ENCODE measurements at regions not wholly inside any gene's neighbourhood (a gene's known extent, or its start where the extent isn't known, plus 50 kb on each side); places are given as distances from the start of the nearest gene placed in this dataset.

DNA sequence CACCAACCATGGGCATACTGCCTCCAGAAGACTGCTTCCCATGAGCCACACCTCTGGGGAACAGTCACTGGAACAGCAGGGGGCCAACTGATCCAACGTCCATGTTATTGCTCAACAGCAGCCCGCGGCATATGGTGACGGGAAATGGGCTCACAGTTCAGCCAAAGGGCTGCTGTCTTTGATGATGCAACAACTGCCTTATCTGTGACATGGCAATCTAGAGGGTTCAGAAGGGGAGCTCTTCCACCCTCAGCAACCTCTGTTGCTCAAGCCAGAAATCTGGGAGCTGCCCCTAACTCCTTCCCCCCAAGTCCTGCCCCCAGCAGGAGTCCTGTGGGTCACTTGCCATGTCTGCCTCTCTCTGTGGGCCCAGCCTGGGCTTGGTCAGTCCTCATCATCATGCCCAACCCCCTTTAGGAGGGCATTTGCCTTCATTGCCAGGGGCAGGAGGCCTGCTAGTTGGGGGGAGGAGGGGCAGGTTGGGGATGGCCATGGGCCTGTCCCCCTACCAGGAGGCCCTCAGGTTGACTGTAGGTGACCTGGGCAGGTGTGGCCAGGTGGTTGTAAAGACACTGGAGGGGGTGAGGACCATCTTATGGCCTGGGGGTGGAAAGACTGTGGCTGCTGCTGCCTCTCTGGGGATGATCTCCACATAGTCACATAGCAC, 212.9 kb downstream of the CYP26B1 start:
- Mint-ChIP-seq H3K27me3 (peaks cover 6% of the 10 kb centered on the region), H3K36me3 (no peaks in the 10 kb centered on the region), H3K4me3 (no peak overlapping the region), H3K4me1 (no peaks in the 10 kb centered on the region), H3K27ac (no peak overlapping the region), H3K9me3 (peaks cover 0 to 2% (median 0%) of the 10 kb centered on the region in 3 donors)

DNA sequence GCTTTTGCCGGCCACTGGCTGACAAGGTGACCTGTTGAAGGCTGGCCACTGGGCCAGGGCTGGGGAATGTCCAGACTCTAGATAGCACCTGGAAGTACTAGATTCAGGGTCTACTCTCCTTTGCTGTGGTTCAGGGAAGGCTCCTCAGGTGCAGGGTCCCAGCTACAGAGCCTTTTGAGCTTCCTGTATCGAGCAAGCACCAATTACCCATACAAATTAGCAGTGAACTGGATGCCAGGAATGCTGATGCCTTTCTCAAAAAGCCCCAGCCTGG, 213.4 kb downstream of the CYP26B1 start:
- Mint-ChIP-seq H3K36me3 (no peaks in the 10 kb centered on the region), H3K27ac (no peak overlapping the region), H3K9me3 (peaks cover 0 to 2% (median 0%) of the 10 kb centered on the region in 3 donors), H3K27me3 (peaks cover 6% of the 10 kb centered on the region), H3K4me3 (no peak overlapping the region), H3K4me1 (no peaks in the 10 kb centered on the region)

DNA sequence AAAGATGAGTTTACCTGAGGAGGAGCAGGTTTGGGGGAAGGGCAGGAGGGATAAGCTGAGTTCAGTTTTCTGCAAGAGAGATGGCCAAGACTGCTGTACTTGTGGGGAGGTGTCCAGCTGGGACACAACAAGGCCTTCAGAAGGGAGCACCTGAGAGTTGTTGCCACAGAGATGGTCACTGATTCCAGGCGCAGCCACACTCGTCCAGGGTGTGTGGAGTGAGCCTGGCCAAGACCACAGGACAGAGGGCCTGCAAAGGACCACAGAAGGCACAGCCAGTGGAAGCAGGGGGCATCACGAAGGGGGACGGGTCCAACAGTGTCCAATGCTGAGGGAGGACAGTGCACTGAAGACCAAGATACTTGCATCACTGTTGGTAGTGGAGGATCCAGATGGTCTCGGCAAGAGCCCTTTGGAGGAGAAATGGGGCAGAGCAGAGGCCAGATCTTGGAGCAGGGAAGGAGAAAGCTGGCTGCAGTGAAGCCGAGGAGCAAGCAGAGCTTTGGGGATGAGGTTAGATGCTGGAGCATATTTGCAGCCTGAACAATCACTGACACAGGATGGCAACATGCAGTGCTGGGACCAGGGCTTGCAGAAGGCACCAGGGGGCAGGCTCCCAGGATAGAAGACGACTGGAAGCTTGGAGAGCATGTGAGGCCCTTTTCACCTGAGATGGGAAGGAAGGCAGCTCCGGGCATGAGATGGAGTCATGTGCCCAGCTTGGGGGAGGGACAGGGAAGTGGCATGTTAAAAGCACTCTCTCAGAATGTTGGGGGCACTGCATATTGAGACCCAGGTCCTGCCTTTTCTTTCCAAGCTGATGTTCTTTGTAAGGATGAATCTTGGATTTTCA, 214.0 kb downstream of the CYP26B1 start:
- H3K4me3 Mint-ChIP-seq: no peak overlapping the region
- H3K36me3 Mint-ChIP-seq: no peaks in the 10 kb centered on the region
- H3K27ac Mint-ChIP-seq: no peak overlapping the region
- peaks cover 6% of the 10 kb centered on the region for H3K27me3 Mint-ChIP-seq
- H3K4me1 Mint-ChIP-seq: no peaks in the 10 kb centered on the region
- H3K9me3 Mint-ChIP-seq: no peaks in the 10 kb centered on the region

DNA sequence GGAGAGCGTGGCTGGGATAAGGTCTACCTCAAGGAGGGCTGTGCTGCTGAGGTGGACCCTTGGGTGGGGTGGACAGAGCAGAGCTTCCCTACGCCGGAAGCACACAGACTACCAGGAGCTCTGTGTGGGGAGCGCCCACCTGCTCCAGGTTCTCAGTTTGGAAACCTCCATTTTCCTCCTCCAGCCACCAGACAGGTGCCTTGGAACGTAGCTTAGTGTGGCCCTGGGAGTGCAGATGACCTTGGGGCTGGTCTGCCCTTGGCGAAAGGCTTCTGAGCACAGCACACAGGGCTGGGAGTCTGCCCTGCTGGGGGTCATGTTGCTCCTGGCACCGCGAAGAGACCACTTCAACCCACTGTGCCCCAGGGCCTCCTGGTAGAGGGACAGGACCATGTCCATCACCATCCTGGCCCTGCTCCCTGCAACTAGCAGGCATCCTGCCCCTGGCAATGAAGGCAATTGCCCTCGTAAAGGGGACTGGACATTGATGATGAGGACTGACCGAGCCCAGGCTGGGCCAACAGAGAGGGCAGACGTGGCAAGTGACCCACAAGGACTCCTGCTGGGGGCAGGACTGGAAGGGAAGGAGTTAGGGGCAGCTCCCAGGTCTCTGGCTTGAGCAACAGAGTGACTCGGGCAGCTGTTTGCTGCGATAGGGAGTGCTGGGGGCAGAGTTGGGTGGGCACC, 214.7 kb downstream of the CYP26B1 start:
- H3K4me3 Mint-ChIP-seq: no peak overlapping the region
- no peak overlapping the region for H3K27ac Mint-ChIP-seq
- H3K27me3 Mint-ChIP-seq: peaks cover 6% of the 10 kb centered on the region
- no peaks in the 10 kb centered on the region for H3K4me1 Mint-ChIP-seq
- H3K9me3 Mint-ChIP-seq: no peaks in the 10 kb centered on the region
- no peaks in the 10 kb centered on the region for H3K36me3 Mint-ChIP-seq

DNA sequence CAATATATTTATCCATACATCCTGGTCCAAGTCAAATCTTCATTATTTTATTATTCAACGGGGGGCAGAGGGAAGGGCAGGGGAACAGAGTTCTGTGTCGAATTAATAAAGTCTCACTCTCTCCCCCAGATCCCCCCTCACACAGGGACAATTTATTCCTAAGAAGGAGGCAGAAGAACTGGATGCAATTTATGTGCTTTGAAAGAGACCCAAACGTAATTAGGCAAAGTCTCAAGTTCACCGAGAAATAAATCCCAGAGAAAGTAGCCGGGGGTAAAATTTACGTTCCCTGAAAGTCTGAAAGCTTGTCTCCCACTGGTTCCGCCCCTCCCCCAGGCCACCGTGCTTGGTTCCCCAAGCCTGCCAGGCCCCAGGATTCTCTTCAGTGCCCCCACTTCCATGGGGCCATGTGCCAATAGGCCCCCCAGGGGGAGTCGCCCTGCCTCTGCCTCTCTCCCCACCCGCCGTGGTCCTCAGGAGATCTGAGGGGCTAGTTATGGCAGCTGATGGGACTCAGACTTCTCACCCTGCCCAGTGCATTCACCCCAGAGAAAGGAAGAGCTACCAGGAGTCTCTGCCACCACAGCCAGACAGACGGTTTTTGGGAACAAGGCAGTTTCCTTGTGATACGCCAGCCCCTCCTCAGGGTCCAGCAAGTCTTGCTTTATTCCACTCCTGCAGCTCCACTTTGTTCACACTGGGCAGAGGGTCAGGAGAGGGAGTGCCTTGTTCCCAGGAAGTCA, 215.5 kb downstream of the CYP26B1 start:
- no peaks in the 10 kb centered on the region for H3K9me3 Mint-ChIP-seq
- no peaks in the 10 kb centered on the region for H3K4me1 Mint-ChIP-seq
- H3K4me3 Mint-ChIP-seq: no peak overlapping the region
- H3K36me3 Mint-ChIP-seq: no peaks in the 10 kb centered on the region
- H3K27ac Mint-ChIP-seq: no peak overlapping the region
- H3K27me3 Mint-ChIP-seq: peaks cover 6% of the 10 kb centered on the region

DNA sequence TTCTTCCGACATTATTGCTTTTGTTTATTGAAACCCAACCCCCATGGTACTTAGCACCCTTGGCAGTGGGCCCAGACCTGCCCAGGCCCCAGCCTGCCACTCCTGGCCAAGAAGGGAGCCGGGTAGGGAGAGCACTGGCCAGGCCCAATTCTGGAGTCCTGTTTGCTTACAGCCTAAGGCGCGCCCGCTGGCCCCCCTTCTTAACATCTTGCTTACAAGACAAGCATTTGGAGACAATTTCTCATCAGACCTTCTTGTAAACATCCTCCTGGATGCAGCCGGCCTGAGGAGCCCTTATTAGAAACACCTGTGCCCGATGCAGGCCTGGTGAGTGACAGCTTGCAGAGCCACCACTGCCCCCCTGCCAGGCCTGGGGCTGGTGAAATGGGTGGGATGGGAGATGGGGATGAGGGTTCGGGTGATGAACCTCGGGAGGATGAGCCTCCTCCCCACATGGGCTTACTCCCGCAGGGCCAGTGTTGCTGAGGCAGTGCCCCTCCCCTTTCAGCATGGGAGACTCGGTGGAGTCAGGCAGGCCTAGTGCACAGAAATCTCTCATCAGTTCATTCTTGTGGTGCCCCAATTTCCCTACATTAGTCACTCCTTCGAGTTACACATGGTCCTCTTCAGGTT, 217.5 kb downstream of the CYP26B1 start:
- H3K4me3 Mint-ChIP-seq: no peak overlapping the region
- no peaks in the 10 kb centered on the region for H3K4me1 Mint-ChIP-seq
- H3K36me3 Mint-ChIP-seq: no peaks in the 10 kb centered on the region
- peaks cover 4% of the 10 kb centered on the region for H3K27me3 Mint-ChIP-seq
- no peaks in the 10 kb centered on the region for H3K9me3 Mint-ChIP-seq
- H3K27ac Mint-ChIP-seq: no peak overlapping the region

DNA sequence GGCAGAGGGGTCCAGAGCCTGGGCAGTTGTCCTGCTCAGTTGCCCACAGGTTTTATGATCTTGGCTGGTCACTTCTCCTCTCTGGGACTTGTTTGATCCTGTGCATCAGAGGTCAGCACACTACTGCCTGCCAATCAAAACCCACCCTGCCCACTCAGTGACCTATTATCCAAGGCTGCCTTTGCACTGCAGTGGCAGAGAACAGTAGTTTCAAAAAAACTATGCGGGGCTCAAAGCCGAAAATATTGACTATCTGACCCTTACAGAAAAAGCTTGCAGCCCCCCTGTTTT, 218.2 kb downstream of the CYP26B1 start:
- Mint-ChIP-seq H3K4me3 (no peak overlapping the region), H3K4me1 (no peaks in the 10 kb centered on the region), H3K27me3 (peaks cover 4% of the 10 kb centered on the region), H3K9me3 (no peaks in the 10 kb centered on the region), H3K36me3 (no peaks in the 10 kb centered on the region), H3K27ac (no peak overlapping the region)

DNA sequence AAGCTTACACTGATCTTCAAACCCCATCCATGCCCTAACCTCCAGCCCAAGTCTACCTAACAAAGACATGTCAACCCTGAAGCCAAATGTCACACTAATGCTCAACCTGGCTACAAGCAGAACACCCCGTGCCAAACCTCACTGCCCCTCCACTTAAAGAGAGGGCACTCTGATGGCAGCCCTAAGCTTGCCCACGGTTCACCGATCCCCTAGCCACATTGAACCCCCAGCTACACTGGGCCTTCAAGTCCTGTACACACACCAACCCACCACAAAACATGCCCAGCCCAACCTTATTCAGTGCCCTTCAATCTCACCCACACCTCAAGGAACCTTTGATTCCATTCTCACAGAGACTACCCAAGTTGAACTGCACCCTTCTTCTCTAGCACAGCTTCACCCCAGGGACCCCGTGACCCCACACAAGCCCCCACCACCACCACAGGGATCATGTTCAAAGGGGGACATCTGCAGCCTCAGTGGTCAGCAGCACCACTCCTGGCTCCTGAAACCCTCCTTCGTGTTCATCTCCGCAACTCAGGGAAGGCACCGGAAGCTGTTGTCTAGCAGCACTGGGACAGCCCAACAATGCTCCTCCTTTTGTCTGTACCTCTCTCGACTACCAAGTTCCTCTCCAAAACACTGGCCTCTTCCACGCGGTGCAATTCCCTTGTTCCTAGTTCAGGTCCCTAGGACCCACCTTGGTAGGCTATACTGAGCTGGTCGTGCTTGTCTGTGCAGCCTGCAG, 218.8 kb downstream of the CYP26B1 start:
- Mint-ChIP-seq H3K4me3 (no peak overlapping the region), H3K27me3 (peaks cover 3% of the 10 kb centered on the region), H3K27ac (no peak overlapping the region), H3K36me3 (no peaks in the 10 kb centered on the region), H3K4me1 (peaks cover 0 to 2% (median 0%) of the 10 kb centered on the region in 3 donors), H3K9me3 (no peaks in the 10 kb centered on the region)

DNA sequence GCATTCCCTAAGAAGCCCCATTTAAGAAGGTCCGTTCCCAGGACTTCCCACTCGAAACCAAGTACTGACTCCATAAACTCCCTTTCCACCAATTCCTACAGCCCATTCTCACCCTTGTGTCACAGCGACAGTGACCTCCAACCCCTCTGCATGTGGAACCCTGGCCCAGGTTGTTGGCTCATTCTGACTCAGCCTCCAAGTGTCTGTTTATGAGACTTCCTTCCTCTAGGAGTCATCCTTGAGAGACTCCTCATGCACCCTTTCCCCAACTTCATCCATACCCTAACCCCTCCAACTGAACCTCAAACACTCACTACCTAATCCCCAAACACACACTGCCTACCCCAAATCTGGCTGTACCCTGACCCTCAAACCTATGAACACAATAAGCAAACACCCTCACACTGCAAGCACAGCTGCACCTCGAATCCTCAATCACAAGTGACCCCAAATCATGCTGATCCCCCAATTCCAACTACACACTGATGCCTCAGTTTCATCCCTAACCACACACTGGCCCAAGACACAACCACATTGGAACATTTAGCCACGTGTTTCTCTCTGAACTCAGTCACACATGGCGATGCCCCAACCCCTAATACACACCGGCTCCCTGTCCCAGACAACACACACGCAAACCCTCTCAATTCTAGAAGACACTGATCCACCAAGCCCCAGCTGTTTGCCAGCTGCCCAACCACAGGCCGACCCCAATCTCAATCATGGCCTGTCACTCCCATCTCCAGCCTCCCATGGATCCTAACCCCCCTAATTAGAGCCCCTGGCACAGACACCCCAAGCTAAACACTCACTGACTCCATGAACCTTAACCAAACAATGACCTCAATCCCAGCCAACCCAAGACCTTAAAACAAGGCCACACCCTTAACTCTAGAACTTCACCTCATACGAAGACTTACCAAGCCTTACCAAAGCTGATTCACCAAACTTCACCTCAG, 219.6 kb downstream of the CYP26B1 start:
- no peak overlapping the region for H3K27ac Mint-ChIP-seq
- H3K4me3 Mint-ChIP-seq: no peak overlapping the region

DNA sequence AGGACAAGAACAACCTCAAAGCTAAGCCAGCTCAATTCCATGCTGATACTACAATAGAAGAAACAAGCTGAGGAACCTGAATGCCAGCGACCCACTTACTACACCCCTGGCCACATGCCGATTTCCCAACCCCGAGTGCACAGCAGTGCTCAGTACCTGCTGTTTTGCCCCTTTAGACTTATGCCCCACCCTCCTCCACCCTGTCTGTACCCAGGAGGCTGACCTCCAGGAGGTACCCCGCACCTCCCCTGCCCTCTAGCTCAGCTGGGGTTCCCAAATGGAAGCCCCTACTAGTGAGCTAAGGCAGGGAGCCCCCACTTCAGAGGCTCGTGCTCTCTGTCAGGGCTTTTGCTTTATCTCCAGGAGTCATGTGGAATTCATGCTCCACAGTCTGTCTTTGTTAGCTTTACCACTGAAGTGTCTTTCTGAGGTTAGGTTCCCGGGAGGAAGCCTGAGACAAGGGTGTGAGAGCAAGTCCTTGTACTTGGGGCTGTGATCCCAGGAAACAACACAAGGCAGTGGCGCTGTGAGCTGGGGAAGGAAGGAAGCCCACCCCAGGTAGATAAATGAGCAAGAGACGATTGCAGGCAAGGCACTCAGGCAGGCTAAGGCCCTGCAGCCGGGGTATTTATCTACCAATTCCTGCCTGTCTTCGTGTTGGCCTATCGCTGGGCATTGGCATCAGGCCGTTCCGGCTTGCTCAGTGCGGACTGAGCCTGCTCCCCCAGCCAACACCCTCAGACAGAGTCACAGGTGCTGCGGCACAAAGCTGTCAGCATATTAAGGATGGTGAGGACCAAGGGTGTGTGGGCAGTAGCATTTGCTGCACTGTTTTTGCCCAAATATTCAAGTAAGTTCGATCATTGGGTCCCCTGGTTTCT, 220.5 kb downstream of the CYP26B1 start:
- no peaks in the 10 kb centered on the region for H3K9me3 Mint-ChIP-seq

More for the DNA sequence above, 219.6 kb downstream of the CYP26B1 start:
- peaks cover 2% of the 10 kb centered on the region for H3K27me3 Mint-ChIP-seq
- H3K9me3 Mint-ChIP-seq: no peaks in the 10 kb centered on the region
- no peaks in the 10 kb centered on the region for H3K36me3 Mint-ChIP-seq
- peaks cover 0 to 2% (median 0%) of the 10 kb centered on the region in 3 donors for H3K4me1 Mint-ChIP-seq

DNA sequence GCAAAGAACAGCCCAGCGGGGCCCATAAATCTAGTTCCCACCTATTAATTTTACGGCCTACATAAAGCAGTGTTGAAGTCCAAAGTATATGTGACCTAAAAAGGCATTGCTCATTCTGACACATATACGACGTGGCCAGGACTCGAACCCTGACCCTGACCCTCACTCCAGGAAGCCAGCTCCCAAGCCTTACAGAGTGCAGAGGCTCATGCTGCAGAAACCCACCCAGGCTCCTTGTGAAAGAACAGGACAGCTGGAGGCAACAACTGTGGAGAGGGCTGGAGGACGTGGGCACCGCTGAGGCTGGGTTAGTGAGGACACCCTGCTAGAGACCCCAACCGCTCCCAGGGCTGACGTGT, 221.6 kb downstream of the CYP26B1 start:
- Mint-ChIP-seq H3K9me3 (no peaks in the 10 kb centered on the region), H3K27me3 (peaks cover 4% of the 10 kb centered on the region), H3K4me1 (peaks cover 0 to 2% (median 0%) of the 10 kb centered on the region in 3 donors), H3K4me3 (no peak overlapping the region), H3K36me3 (no peaks in the 10 kb centered on the region), H3K27ac (no peak overlapping the region)

More for the DNA sequence above, 220.5 kb downstream of the CYP26B1 start:
- peaks cover 4% of the 10 kb centered on the region for H3K27me3 Mint-ChIP-seq
- peaks cover 0 to 2% (median 0%) of the 10 kb centered on the region in 3 donors for H3K4me1 Mint-ChIP-seq
- no peak overlapping the region for H3K27ac Mint-ChIP-seq
- no peaks in the 10 kb centered on the region for H3K36me3 Mint-ChIP-seq
- no peak overlapping the region for H3K4me3 Mint-ChIP-seq

DNA sequence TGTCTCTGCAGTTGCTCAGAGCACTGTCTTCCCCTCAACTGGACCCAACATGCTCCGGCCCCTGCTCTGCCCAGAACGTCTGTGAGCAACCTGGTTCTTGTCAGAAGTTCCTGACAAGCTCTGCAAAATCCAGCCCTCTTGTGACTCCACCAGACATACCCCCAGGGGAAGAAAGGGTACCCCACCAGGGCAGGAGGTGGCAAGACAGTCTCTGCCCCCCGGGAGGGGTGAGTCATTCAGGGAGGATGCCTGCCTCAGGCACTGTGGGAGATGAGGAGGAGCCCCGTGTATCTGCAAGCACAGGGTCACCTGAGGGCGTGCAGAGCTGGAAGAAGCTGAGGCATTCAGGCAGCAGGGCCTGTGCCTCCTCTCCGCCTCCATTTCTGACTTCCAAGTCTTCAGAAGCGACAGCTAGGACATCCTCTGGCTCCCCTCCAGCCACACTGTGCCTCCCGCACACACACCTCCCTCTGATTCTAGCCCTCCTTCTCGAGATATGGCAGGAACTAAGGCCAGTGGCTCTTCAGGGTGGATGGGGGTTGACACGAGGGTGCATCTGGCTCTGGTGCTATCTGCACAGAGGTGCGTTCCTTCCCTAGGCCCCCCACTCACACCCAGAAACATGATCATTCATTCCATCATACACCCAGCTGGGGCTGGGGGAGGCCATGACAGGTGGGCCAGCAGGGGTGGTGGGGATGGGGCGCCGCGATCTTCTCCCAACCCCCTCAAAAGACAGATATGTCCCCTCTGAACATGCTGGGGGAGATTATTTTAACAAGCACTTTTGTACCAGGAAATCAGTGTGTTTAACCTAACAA, 222.2 kb downstream of the CYP26B1 start:
- peaks cover 4% of the 10 kb centered on the region for H3K27me3 Mint-ChIP-seq
- H3K9me3 Mint-ChIP-seq: no peaks in the 10 kb centered on the region
- H3K27ac Mint-ChIP-seq: no peak overlapping the region
- no peak overlapping the region for H3K4me3 Mint-ChIP-seq
- H3K36me3 Mint-ChIP-seq: no peaks in the 10 kb centered on the region
- H3K4me1 Mint-ChIP-seq: peaks cover 0 to 2% (median 0%) of the 10 kb centered on the region in 3 donors
